ENCODE measurements at regions not wholly inside any gene's neighbourhood (a gene's known extent, or its start where the extent isn't known, plus 50 kb on each side); places are given as distances from the start of the nearest gene placed in this dataset.

- Mint-ChIP-seq H3K4me1 (no peaks in the 10 kb centered on the region), H3K27ac (ENCODE audit: unreplicated experiment) (no peak overlapping the region), H3K36me3 (ENCODE audit: low read depth) (no peaks in the 10 kb centered on the region), H3K27me3 (ENCODE audit: low read depth) (no peaks in the 10 kb centered on the region), H3K4me3 (no peak overlapping the region), H3K9me3 (no peaks in the 10 kb centered on the region)
- no peak for DNase-seq (ENCODE audit: low read depth, low spot score)
- TF ChIP-seq, protein P1, sequence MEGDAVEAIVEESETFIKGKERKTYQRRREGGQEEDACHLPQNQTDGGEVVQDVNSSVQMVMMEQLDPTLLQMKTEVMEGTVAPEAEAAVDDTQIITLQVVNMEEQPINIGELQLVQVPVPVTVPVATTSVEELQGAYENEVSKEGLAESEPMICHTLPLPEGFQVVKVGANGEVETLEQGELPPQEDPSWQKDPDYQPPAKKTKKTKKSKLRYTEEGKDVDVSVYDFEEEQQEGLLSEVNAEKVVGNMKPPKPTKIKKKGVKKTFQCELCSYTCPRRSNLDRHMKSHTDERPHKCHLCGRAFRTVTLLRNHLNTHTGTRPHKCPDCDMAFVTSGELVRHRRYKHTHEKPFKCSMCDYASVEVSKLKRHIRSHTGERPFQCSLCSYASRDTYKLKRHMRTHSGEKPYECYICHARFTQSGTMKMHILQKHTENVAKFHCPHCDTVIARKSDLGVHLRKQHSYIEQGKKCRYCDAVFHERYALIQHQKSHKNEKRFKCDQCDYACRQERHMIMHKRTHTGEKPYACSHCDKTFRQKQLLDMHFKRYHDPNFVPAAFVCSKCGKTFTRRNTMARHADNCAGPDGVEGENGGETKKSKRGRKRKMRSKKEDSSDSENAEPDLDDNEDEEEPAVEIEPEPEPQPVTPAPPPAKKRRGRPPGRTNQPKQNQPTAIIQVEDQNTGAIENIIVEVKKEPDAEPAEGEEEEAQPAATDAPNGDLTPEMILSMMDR (conservative IDR thresholded peaks at IDR 0.05) = no peak
Measured at GRCh38 chr3:1600206-1600605, 498.5 kb upstream of the CNTN4 start.

DNA sequence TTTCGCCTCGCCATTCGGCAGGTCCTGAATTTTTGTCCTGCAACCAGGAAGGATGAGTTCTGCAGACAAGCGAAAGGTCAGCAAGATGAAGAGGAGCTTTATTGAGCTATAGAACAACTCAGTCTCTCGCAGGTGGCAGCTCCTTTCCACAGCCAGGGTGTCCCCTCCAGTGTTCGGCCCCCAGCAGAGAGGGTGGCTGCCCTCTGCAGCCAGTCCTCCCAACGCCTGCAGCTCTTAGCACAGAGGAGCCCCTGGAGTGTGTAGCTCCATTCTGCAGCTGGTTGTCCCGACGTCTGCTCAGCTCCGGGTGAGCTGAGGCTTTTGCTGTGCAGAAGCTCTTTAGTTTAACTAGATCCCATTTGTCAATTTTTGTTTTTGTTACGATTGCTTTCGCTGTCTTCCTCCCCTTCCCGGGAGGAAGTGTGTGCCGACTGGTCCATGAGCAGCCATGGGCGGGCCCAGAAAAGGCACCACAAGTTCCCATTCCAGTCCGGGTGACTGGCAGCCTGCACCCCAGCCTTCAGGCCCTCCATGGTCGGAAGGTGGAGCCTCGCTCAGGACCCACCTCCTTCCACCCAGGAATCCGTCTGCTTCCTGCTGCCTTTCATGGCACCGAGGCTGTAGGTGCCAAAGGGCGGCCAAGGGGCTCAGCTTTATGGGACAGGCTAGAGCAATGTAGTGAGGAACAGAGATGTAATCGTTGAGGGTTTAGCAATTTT, 497.8 kb upstream of the CNTN4 start:
- H3K36me3 Mint-ChIP-seq (ENCODE audit: low read depth) = no peaks in the 10 kb centered on the region
- H3K4me3 Mint-ChIP-seq = no peak overlapping the region
- H3K27me3 Mint-ChIP-seq (ENCODE audit: low read depth) = no peaks in the 10 kb centered on the region
- TF ChIP-seq, protein P1 (conservative IDR thresholded peaks at IDR 0.05) = no peak
- H3K9me3 Mint-ChIP-seq = no peaks in the 10 kb centered on the region
- no peak for DNase-seq (ENCODE audit: low read depth, low spot score)
- peak overlapping the region; percentile 67 for H3K27ac Mint-ChIP-seq (ENCODE audit: unreplicated experiment)
- no peaks in the 10 kb centered on the region for H3K4me1 Mint-ChIP-seq

DNA sequence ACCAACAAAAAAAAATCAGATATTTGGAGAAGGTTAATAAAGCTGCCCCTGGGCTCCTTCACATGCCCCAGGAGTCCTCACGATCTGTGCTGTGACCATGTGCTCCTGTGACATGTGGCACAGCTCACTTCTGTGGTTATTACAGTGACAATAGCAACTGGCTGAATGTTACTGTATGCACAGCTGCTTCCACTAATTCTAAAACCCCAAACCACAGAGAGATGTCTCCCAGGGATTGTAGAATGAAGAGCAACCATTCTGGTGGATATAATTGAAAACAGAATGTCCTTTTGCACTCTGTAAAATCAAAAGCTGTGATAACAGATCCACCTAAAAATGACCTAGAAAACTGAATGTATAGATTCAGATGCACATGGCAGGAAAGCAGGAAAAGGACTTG, 489.2 kb upstream of the CNTN4 start:
- no peaks in the 10 kb centered on the region for H3K36me3 Mint-ChIP-seq (ENCODE audit: low read depth)
- no peak overlapping the region for H3K27ac Mint-ChIP-seq (ENCODE audit: unreplicated experiment)
- H3K9me3 Mint-ChIP-seq = no peaks in the 10 kb centered on the region
- no peak for DNase-seq (ENCODE audit: low read depth, low spot score)
- no peaks in the 10 kb centered on the region for H3K4me1 Mint-ChIP-seq
- TF ChIP-seq, protein P1 (conservative IDR thresholded peaks at IDR 0.05) = no peak
- H3K4me3 Mint-ChIP-seq = no peak overlapping the region
- peaks cover 16% of the 10 kb centered on the region for H3K27me3 Mint-ChIP-seq (ENCODE audit: low read depth)

- no peak for DNase-seq (ENCODE audit: low read depth, low spot score)
- TF ChIP-seq, protein P1 (conservative IDR thresholded peaks at IDR 0.05) = peak; percentile 42
- Mint-ChIP-seq H3K27me3 (ENCODE audit: low read depth) (peaks cover 14% of the 10 kb centered on the region), H3K27ac (ENCODE audit: unreplicated experiment) (no peak overlapping the region), H3K4me1 (no peaks in the 10 kb centered on the region), H3K4me3 (no peak overlapping the region), H3K9me3 (no peaks in the 10 kb centered on the region), H3K36me3 (ENCODE audit: low read depth) (no peaks in the 10 kb centered on the region)
Measured at GRCh38 chr3:1611824-1612223, 486.8 kb upstream of the CNTN4 start.

DNA sequence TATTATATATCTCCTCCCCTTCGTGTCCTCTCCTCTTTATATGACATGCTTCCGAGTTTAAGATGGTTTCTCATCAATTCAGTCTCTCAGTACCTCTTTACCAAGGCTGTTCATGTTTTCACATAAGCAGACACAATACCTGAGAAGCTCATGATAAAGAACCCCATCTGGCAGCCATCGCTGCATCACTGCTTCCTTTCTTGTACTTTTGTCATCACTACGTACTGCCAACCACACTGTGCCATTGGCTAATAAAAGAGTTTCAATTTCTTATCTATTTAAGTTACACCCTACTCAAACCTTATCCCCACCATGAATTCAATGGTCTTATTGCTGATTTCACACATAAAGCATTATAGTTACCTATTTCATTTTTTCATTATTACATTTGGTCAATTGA, 484.7 kb upstream of the CNTN4 start:
- no peak for DNase-seq (ENCODE audit: low read depth, low spot score)
- TF ChIP-seq, protein P1 (conservative IDR thresholded peaks at IDR 0.05) = no peak
- no peak overlapping the region for H3K27ac Mint-ChIP-seq (ENCODE audit: unreplicated experiment)
- H3K4me3 Mint-ChIP-seq = no peak overlapping the region
- H3K27me3 Mint-ChIP-seq (ENCODE audit: low read depth) = peaks cover 4% of the 10 kb centered on the region
- no peaks in the 10 kb centered on the region for H3K36me3 Mint-ChIP-seq (ENCODE audit: low read depth)
- H3K4me1 Mint-ChIP-seq = peaks cover 4% of the 10 kb centered on the region
- H3K9me3 Mint-ChIP-seq = no peaks in the 10 kb centered on the region

Measured in neural crest cell (in vitro differentiated cells).